Neural cell (in vitro differentiated cells): ENCODE measurements at regions not wholly inside any gene's neighbourhood (a gene's known extent, or its start where the extent isn't known, plus 50 kb on each side); places are given as distances from the start of the nearest gene placed in this dataset.

Experiments used
- H2AFZ ChIP-seq: fragments of 200-600, 300-800 bp; sonication (generic), shearing (Covaris generic); 2 replicates; pipeline ENCODE4 v1.6.0; 2014; ENCODE audit warnings: low read depth, mild to moderate bottlenecking, antibody characterized with exemption, low read length, moderate library complexity
- H3F3A ChIP-seq: fragments of 200-600 bp; shearing (Covaris generic); 2 replicates; pipeline ENCODE4 v1.6.1; 2016; ENCODE audit warnings: mild to moderate bottlenecking, moderate library complexity, mixed read lengths, antibody characterized with exemption, low read length; ENCODE audit not compliant: insufficient read depth, poor library complexity, severe bottlenecking
- H3K27ac ChIP-seq: fragments of 200-600, 300-800 bp; sonication (generic), shearing (Covaris generic); 2 replicates; pipeline ENCODE4 v1.5.1; 2014; ENCODE audit warnings: mild to moderate bottlenecking, low read length, moderate library complexity
- H3K27me3 ChIP-seq: fragments of 300-800, 200-600 bp; sonication (generic), shearing (Covaris generic); 2 replicates; pipeline ENCODE4 v1.6.0; 2014; ENCODE audit warnings: mild to moderate bottlenecking, low read depth, low read length, moderate library complexity; ENCODE audit not compliant: insufficient read depth
- H3K36me3 ChIP-seq: fragments of 300-800, 200-600 bp; sonication (generic), shearing (Covaris generic); 2 replicates; pipeline ENCODE4 v1.5.1; 2014; ENCODE audit warnings: mild to moderate bottlenecking, antibody characterized with exemption, low read length, moderate library complexity; ENCODE audit not compliant: insufficient read depth
- H3K4me2 ChIP-seq: fragments of 300-800, 200-600 bp; sonication (generic), shearing (Covaris generic); 2 replicates; pipeline ENCODE4 v1.6.0; 2014; ENCODE audit warnings: mild to moderate bottlenecking, low read length
- H3K4me3 ChIP-seq: fragments of 300-800, 200-600 bp; sonication (generic), shearing (Covaris generic); 2 replicates; pipeline ENCODE4 v1.5.1; 2014; ENCODE audit warnings: mild to moderate bottlenecking, low read length, moderate library complexity
- H3K79me2 ChIP-seq: fragments of 200-600 bp; shearing (Covaris generic); replicated peaks from 2 replicates; pipeline ENCODE4 v1.6.0; 2014; ENCODE audit warnings: mild to moderate bottlenecking, low read length, moderate library complexity; ENCODE audit not compliant: insufficient read depth
- H3K9ac ChIP-seq: fragments of 300-800, 200-600 bp; sonication (generic), shearing (Covaris generic); 2 replicates; pipeline ENCODE4 v1.6.1; 2016; ENCODE audit warnings: mild to moderate bottlenecking, low read length, mixed read lengths
- H3K9me2 ChIP-seq: fragments of 200-600 bp; shearing (Covaris generic); 2 replicates; pipeline ENCODE4 v1.6.1; 2016; ENCODE audit warnings: mild to moderate bottlenecking, low read length, mixed read lengths; ENCODE audit not compliant: insufficient read depth
- H3K9me3 ChIP-seq: fragments of 200-600, 300-800 bp; sonication (generic), shearing (Covaris generic); 2 replicates; pipeline ENCODE4 v1.6.1; 2016; ENCODE audit warnings: mild to moderate bottlenecking, mixed run types, low read length, moderate library complexity, mixed read lengths
- H4K20me1 ChIP-seq: fragments of 200-600 bp; shearing (Covaris generic); 2 replicates; pipeline ENCODE4 v1.6.1; 2016; ENCODE audit warnings: mild to moderate bottlenecking, mixed run types; ENCODE audit not compliant: insufficient read depth
- CTCF ChIP-seq: fragments of 450-650 bp; IDR thresholded peaks from 2 replicates; pipeline ENCODE4 v1.5.1; 2014; ENCODE audit warnings: antibody characterized with exemption, mild to moderate bottlenecking, moderate library complexity; ENCODE audit not compliant: poor library complexity, severe bottlenecking
- EP300 ChIP-seq: fragments of 450-650 bp; conservative IDR thresholded peaks from 2 replicates; pipeline ENCODE4 v1.6.1; 2014; ENCODE audit warnings: antibody characterized with exemption, mild to moderate bottlenecking, moderate library complexity; ENCODE audit not compliant: poor library complexity, severe bottlenecking
- EZH2 ChIP-seq: fragments of 200-600, 300-800 bp; shearing (Covaris generic), sonication (generic); IDR thresholded peaks from 2 replicates; pipeline ENCODE4 v1.6.1; 2014; ENCODE audit warnings: antibody characterized with exemption, low read length, borderline replicate concordance, mild to moderate bottlenecking; ENCODE audit not compliant: insufficient read depth, poor library complexity, severe bottlenecking
- MXI1 ChIP-seq: fragments of 450-650 bp; conservative IDR thresholded peaks from 2 replicates; pipeline ENCODE4 v1.6.1; 2014; ENCODE audit warnings: antibody characterized with exemption, mild to moderate bottlenecking; ENCODE audit not compliant: poor library complexity, severe bottlenecking
- POLR2AphosphoS5 ChIP-seq: IDR thresholded peaks from 2 replicates; pipeline ENCODE4 v1.6.1; 2012
- RAD21 ChIP-seq: fragments of 450-650 bp; conservative IDR thresholded peaks from 2 replicates; pipeline ENCODE4 v1.6.1; 2014; ENCODE audit warnings: antibody characterized with exemption, mild to moderate bottlenecking, moderate library complexity
- SMC3 ChIP-seq: fragments of 450-650 bp; conservative IDR thresholded peaks from 2 replicates; pipeline ENCODE4 v1.6.1; 2014; ENCODE audit warnings: antibody characterized with exemption, mild to moderate bottlenecking, moderate library complexity; ENCODE audit not compliant: poor library complexity
- TAF1 ChIP-seq: IDR thresholded peaks from 2 replicates; pipeline ENCODE4 v1.6.1; 2012; ENCODE audit warnings: low read depth
- TF ChIP-seq, protein P1 (sequence below): IDR thresholded peaks from 2 replicates; pipeline ENCODE4 v1.6.1; 2012; ENCODE audit warnings: borderline replicate concordance

DNA sequence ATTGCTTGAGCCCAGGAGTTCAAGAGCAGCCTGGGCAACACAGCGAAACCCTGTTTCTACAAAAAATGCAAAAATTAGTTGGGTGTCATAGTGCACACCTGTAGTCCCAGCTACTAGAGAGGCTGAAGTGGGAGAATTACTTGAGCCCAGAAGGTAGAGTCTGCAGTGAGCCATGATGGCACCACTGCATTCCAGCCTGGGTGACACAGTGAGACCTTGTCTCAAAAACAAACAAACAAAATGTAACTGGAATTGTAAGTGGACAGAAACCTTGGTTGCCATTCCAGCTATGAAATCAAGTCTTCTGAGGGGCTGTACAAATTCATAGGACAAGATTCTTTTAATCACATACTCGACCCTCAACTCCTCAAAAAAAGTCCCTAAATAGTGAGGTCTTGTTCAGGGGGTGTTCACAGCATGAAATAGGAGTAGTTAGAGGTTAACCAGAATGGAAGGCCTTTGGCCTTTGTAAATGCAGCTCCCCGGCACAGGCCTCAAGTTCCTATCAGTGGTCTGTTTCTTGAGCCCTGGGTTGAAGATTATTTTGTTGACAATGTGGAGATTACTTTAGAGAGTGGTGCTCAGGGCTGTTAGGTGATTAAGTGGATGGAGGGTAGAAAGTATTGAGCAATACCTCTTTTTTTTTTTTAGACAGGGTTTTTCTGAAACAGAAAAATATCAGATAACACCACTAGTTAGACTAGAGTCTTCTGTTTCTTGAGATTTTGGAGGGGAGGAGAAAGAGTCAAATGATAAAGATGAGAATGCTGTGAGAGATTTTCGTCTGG is 138.7 kb upstream of the ZNF648 start:
- H3K4me3 ChIP-seq, result no peak overlapping the region
- TF ChIP-seq EZH2 (no peak), POLR2AphosphoS5 (no peak), RAD21 (no peak), TAF1 (no peak), MXI1 (no peak), SMC3 (no peak), CTCF (no peak), EP300 (no peak)
- TF ChIP-seq, protein P1, sequence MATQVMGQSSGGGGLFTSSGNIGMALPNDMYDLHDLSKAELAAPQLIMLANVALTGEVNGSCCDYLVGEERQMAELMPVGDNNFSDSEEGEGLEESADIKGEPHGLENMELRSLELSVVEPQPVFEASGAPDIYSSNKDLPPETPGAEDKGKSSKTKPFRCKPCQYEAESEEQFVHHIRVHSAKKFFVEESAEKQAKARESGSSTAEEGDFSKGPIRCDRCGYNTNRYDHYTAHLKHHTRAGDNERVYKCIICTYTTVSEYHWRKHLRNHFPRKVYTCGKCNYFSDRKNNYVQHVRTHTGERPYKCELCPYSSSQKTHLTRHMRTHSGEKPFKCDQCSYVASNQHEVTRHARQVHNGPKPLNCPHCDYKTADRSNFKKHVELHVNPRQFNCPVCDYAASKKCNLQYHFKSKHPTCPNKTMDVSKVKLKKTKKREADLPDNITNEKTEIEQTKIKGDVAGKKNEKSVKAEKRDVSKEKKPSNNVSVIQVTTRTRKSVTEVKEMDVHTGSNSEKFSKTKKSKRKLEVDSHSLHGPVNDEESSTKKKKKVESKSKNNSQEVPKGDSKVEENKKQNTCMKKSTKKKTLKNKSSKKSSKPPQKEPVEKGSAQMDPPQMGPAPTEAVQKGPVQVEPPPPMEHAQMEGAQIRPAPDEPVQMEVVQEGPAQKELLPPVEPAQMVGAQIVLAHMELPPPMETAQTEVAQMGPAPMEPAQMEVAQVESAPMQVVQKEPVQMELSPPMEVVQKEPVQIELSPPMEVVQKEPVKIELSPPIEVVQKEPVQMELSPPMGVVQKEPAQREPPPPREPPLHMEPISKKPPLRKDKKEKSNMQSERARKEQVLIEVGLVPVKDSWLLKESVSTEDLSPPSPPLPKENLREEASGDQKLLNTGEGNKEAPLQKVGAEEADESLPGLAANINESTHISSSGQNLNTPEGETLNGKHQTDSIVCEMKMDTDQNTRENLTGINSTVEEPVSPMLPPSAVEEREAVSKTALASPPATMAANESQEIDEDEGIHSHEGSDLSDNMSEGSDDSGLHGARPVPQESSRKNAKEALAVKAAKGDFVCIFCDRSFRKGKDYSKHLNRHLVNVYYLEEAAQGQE, result no peak
- no peak overlapping the region for H3K27ac ChIP-seq
- no peaks in the 10 kb centered on the region for H4K20me1 ChIP-seq
- H3K27me3 ChIP-seq, result no peaks in the 10 kb centered on the region
- no peaks in the 10 kb centered on the region for H3K36me3 ChIP-seq
- H3K9ac ChIP-seq, result no peak overlapping the region
- no peak overlapping the region for H3K4me2 ChIP-seq
- H3K9me3 ChIP-seq, result no peaks in the 10 kb centered on the region
- no peak overlapping the region for H2AFZ ChIP-seq
- H3K79me2 ChIP-seq, result no peaks in the 10 kb centered on the region
- no peaks in the 10 kb centered on the region for H3F3A ChIP-seq
- H3K9me2 ChIP-seq, result no peaks in the 10 kb centered on the region

DNA sequence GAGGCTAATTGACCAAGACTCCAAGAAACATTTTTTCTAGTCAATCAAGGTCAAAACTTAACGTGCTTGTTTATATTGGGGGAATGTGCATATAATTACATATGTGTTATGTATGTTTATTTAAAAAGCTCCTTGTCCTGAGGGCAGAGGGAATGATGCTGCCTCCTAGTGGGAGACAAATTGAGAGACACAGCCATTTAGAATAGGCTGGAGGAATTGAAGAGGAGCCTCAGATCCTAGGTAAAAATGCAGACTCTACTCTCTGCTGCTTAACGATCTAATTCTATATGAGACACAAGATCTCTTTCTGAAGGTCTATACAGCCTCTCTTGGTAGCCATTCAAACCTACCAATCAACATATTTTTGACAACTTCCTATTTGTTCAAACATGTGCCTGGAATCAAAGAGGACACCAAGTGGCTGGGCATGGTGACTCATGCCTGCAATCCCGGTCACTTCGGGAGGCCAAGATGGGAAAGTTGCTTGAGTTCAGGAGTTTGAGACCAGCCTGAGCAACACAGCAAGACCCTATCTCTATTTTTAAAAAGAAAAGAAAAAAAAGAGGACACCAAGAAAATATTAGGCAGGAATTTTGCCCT is 136.6 kb upstream of the ZNF648 start:
- no peaks in the 10 kb centered on the region for H3K36me3 ChIP-seq
- no peak overlapping the region for H3K4me2 ChIP-seq
- no peak overlapping the region for H3K27ac ChIP-seq
- no peak for TF ChIP-seq EZH2
- TF ChIP-seq CTCF, result no peak
- TF ChIP-seq TAF1, result no peak
- no peak for TF ChIP-seq SMC3
- no peak for TF ChIP-seq RAD21
- no peak overlapping the region for H3K4me3 ChIP-seq
- no peaks in the 10 kb centered on the region for H3K9me3 ChIP-seq
- no peaks in the 10 kb centered on the region for H3K79me2 ChIP-seq
- H3K9ac ChIP-seq, result no peak overlapping the region
- H4K20me1 ChIP-seq, result no peaks in the 10 kb centered on the region
- no peak overlapping the region for H2AFZ ChIP-seq
- H3K9me2 ChIP-seq, result no peaks in the 10 kb centered on the region
- no peaks in the 10 kb centered on the region for H3F3A ChIP-seq
- H3K27me3 ChIP-seq, result no peaks in the 10 kb centered on the region
